ENCODE measurements at regions not wholly inside any gene's neighbourhood (a gene's known extent, or its start where the extent isn't known, plus 50 kb on each side); places are given as distances from the start of the nearest gene placed in this dataset.
"Not testable (repeated sequence)": the region's sequence is repeated elsewhere in the genome, so short reads cannot be mapped to it uniquely, and the experiment has no call there.

GRCh38 chr5:40111036-40111435, 568.7 kb upstream of the PTGER4 start:
- DNase-seq, result not testable (repeated sequence)

DNA sequence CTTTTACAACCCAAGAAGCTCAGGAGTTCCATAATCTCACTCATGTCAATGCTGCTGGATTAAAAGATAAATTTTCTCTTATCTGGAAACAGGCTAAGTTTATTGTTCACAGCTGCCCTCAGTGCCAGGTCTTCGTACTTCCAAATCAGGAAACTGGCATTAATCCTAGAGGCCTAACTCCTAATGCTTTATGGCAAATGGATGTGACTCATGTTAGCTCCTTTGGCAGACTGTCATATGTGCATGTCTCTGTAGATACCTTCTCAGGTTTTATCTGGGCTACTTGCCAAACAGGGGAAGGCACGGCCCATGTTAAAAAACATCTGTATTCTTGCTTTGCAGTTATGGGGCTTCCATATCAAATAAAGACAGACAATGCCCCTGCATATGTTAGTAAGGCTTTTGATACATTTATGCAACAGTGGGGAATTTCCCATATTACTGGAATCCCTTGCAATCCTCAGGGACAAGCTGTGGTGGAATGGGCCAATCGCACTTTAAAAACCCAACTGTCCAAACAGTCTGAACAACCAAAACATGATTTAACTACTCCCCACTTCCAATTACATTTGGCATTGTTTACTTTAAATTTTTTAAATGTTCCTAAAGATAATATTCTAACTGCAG, 570.8 kb upstream of the PTGER4 start:
- not testable (repeated sequence) for DNase-seq

- DNase-seq, result not testable (repeated sequence)
Observed at GRCh38 chr5:40107786-40108185, 571.9 kb upstream of the PTGER4 start.

GRCh38 chr5:40106847-40107246, 572.9 kb upstream of the PTGER4 start:
- DNase-seq, result no peak

GRCh38 chr5:40098313-40098712, 581.4 kb upstream of the PTGER4 start:
- DNase-seq, result no peak

GRCh38 chr5:40093550-40093949, 586.2 kb upstream of the PTGER4 start:
- DNase-seq, result no peak

DNA sequence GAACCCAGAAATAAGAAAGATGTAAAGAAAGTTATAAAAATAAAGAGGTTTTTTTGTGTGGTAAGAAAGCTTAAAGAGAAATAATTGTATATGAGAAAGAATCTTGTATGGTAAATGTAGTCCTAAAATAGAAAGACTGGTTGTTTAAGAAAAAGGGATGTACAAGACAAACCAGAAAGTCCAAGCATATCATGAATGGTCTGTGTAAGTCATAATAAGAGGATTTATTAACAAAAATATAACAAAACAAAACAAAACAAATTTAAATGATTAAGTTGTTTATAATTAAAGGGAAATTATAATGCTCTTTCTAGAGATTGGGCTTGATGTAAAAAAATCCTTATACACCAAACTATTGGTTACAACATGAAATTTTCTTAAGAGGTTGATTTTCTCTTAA, 590.4 kb upstream of the PTGER4 start:
- no peak for DNase-seq

- no peak for DNase-seq
Observed at GRCh38 chr5:40084614-40085013, 595.1 kb upstream of the PTGER4 start.

- no peak for DNase-seq
Observed at GRCh38 chr5:40082313-40082712, 597.4 kb upstream of the PTGER4 start.

- DNase-seq, result no peak
Observed at GRCh38 chr5:40080191-40080590, 599.5 kb upstream of the PTGER4 start.

- no peak for DNase-seq
Observed at GRCh38 chr5:40078898-40079575, 600.7 kb upstream of the PTGER4 start.

- DNase-seq, result no peak
Observed at GRCh38 chr5:40074826-40075225, 604.9 kb upstream of the PTGER4 start.

- no peak for DNase-seq
Observed at GRCh38 chr5:40073927-40074326, 605.8 kb upstream of the PTGER4 start.

DNA sequence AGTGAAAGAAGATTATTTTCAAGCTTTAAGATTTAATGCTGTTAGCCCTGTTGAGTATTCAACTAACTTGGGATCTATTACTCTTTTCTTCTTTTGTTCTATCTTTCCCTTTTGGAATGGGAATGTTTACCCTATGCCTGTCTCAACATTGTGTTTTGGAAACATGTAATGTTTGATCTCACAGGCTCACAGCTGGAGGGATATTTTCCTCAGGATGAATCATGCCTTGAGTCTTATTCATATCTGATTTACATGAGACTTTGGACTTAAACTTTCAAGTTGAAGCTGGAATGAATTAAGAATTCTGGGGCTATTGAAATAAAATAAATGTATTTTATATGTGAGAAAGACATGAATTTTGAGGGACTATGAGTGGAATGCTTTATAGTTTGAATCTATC, 607.8 kb upstream of the PTGER4 start:
- DNase-seq, result no peak

GRCh38 chr5:40066616-40067015, 613.1 kb upstream of the PTGER4 start:
- DNase-seq, result no peak

DNA sequence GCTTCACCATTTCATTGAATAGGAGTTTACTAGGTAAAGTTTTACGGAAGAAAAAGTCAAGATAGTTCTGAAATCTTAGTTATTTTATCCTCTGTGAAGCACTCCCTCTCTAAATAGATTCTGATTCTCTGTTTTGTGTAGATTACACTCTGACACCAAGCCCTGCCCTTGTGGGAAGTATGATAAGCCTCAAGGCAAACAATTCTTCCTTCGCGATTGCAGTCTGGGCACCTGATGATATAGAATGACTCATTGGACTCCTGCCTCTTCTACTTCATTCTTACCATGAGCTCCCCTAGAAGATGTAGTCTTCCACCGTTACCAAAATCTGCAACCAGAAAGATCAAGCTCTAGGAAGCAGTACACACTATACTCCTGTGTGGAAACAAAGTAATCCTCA, 626.9 kb upstream of the PTGER4 start:
- no peak for DNase-seq

DNA sequence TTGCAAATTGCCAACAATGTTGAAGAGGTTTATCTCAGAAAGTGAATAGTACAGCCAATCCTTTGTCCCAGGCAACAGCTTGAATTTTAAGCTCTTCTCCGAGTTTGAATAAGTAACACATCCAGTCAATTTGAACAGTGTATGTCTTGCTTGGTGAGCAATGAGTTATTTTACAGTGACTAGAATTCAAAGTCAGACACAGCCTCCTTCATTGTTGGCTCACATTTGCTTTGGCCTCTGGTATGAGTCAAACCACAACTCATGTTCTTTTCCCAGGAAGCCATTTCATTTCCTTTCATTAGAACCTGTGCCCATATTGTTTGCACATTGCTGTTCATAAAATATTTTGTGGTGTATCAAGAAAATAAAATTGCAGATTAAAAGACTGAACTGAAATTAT, 622.0 kb upstream of the DAB2 start:
- DNase-seq, result no peak

DNA sequence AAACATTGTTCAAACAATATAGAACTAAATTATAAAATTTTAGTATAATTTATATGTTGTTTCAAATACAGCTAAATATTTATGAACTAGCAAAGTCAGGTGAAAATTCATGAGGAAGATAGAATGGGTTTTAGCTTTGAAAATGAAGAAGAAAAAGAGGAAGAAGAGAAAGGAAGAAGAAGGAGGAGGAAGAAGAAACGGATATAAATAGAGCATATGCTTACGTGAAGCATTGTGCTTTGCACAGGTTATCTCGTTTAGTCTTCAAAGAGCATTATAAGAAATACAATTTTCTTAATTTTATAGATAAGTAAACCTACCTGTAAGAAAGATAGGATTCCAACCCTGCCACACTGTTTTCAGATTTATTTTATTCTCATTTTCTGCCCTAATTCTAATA, 620.6 kb upstream of the DAB2 start:
- no peak for DNase-seq

DNA sequence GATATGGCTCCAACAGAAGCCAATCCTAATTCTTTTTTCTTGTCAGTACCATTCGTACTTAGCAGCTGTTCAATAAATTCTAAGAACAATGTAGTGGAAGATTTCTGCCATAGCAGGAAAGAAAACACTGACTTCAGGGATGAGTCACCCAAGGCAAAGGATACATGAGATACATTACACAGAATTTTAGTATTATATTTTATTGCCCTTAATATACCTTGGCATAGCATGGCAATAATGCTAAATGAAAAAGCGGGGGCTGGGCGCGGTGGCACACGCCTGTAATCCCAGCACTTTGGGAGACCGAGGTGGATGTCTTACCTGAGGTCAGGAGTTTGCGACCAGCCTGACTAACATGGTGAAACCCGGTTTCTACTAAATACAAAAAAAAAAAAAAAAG, 619.1 kb upstream of the DAB2 start:
- DNase-seq, result no peak

DNA sequence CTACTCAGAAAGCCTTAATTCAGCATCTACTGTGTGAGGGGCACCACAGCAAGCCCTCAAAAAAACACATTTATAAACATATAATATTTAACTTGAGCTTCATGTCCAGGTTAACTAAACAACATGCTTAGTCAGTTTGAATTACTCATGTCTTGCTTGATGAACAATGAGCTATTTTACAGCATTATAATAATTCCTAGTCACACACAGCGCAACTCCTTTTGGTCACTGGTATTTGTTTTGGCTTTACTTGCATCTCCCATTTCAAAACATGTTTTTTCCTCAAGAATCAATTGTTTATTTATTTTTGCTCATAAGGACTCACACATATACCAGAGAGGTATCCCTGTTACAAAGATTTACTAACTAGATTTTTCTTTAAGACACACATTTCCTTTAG, 616.7 kb upstream of the DAB2 start:
- DNase-seq, result no peak

GRCh38 chr5:40037713-40038112, 612.9 kb upstream of the DAB2 start:
- DNase-seq, result no peak

- no peak for DNase-seq
Observed at GRCh38 chr5:40034441-40034840, 609.7 kb upstream of the DAB2 start.

GRCh38 chr5:40033411-40033810, 608.6 kb upstream of the DAB2 start:
- no peak for DNase-seq

DNA sequence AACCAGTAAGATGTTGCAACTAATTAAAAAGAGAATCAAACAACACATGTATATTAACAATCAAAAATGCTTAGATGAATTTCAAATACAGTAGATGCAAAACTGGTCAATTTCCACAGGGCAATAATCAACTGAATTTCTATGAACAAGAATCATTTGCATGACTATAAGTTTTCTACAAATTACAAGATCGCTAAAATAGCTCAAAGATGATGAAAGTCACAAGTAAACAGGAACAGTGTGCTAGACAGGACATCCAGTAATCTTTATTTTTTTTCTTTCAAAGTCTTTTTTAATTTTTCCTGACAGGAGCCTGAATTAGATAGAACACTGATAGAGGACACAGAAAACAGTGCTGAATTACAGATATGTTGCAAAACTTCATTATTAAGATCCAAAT, 608.2 kb upstream of the DAB2 start:
- DNase-seq, result no peak

DNA sequence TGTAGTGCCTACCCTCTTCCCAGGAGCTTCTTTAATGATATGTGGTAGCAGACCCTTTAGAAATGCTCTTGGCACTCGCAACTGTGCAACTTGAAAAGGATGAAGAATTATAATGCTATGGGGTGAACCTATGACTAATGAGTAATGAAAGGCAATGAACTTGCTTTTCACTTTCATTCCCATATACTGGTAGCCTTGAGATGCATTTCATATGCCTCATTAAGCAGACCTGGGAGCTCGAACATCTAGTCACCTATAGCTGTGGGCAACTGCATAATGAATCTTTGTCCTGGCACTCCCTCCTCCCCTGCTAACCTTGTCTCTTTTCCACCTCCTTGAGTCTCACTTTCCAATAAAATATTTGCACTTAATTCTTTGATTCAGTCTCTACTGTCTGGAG, 605.9 kb upstream of the DAB2 start:
- DNase-seq, result no peak
